IMR-90 (cell line): ENCODE measurements at regions not wholly inside any gene's neighbourhood (a gene's known extent, or its start where the extent isn't known, plus 50 kb on each side); places are given as distances from the start of the nearest gene placed in this dataset.

ENCODE experiments used
- ATAC-seq: fragments of 200-7000 bp; cut with Tn5 transposase; 2 replicates; pipeline ENCODE4 v1.9.1; 2020; ENCODE audit warnings: low read depth, mild to moderate bottlenecking, moderate library complexity
- BruUV-seq: library from RNA; stranded (reverse); fragments of 400-500 nt; replicated peaks from 2 replicates; lab custom pipeline; 2021; lab: Mats Ljungman, UMichigan
- CTCF ChIA-PET: fragments of 300-600 bp; formaldehyde crosslinking; extraction: SDS; loops from one replicate; lab custom pipeline; 2021; ENCODE audit warnings: antibody characterized with exemption; lab: Yijun Ruan, JAX
- POLR2A ChIA-PET: fragments of 300-600 bp; sonication (Branson Sonifier 250); formaldehyde crosslinking; loops from one replicate; lab custom pipeline; 2022; ENCODE audit warnings: antibody characterized with exemption; ENCODE audit not compliant: unreplicated experiment; lab: Charles Lee
- DNase-seq: peaks from one replicate; pipeline ENCODE4 v3.0.0; 2013
- H2AFZ ChIP-seq: replicated peaks from 2 replicates; pipeline ENCODE3; 2013; ENCODE audit warnings: low read length, mild to moderate bottlenecking; ENCODE audit not compliant: poor library complexity
- H2AK5ac ChIP-seq: 2 replicates; pipeline ENCODE4 v1.6.1; 2013; ENCODE audit warnings: low read depth, low read length, inconsistent platforms
- H2AK9ac ChIP-seq: replicated peaks from 2 replicates; pipeline ENCODE3; 2013; ENCODE audit warnings: mild to moderate bottlenecking, low read depth, low read length, moderate library complexity; ENCODE audit not compliant: poor library complexity
- H2BK120ac ChIP-seq: 2 replicates; pipeline ENCODE4 v1.6.1; 2013; ENCODE audit warnings: low read depth, low read length, inconsistent platforms
- H2BK15ac ChIP-seq: 3 replicates; pipeline ENCODE4 v1.6.1; 2013; ENCODE audit warnings: low read depth, low read length, inconsistent platforms
- H2BK20ac ChIP-seq: 2 replicates; pipeline ENCODE4 v1.6.1; 2013; ENCODE audit warnings: low read depth, mild to moderate bottlenecking, inconsistent platforms, low read length, moderate library complexity
- H2BK5ac ChIP-seq: 2 replicates; pipeline ENCODE4 v1.6.1; 2013; ENCODE audit warnings: mild to moderate bottlenecking, low read depth, low read length, inconsistent platforms; ENCODE audit not compliant: poor library complexity, severe bottlenecking
- H3K14ac ChIP-seq: replicated peaks from 2 replicates; pipeline ENCODE4 v1.6.1; 2013; ENCODE audit warnings: low read depth, low read length, inconsistent platforms
- H3K18ac ChIP-seq: 2 replicates; pipeline ENCODE4 v1.6.1; 2013; ENCODE audit warnings: low read depth, low read length, control low read depth
- H3K23ac ChIP-seq: 2 replicates; pipeline ENCODE4 v1.6.1; 2013; ENCODE audit warnings: low read depth, low read length, inconsistent platforms
- H3K27ac ChIP-seq: 2 replicates; pipeline ENCODE4 v1.5.1; 2013; ENCODE audit warnings: mild to moderate bottlenecking, control low read depth, low read length; ENCODE audit not compliant: insufficient read depth
- H3K27me3 ChIP-seq: 2 replicates; pipeline ENCODE4 v1.6.1; 2013; ENCODE audit warnings: low read length; ENCODE audit not compliant: control insufficient read depth, insufficient read depth
- H3K36me3 ChIP-seq: 2 replicates; pipeline ENCODE4 v1.6.1; 2013; ENCODE audit warnings: low read length, mixed read lengths; ENCODE audit not compliant: control insufficient read depth, insufficient read depth
- H3K4ac ChIP-seq: 2 replicates; pipeline ENCODE4 v1.6.1; 2013; ENCODE audit warnings: low read depth, low read length, inconsistent platforms
- H3K4me1 ChIP-seq: 2 replicates; pipeline ENCODE4 v1.6.1; 2013; ENCODE audit warnings: low read length, mixed read lengths; ENCODE audit not compliant: control insufficient read depth, insufficient read depth
- H3K4me2 ChIP-seq: 2 replicates; pipeline ENCODE4 v1.6.1; 2013; ENCODE audit warnings: low read depth, mild to moderate bottlenecking, control low read depth, low read length, moderate library complexity
- H3K4me3 ChIP-seq: 2 replicates; pipeline ENCODE4 v1.5.1; 2013; ENCODE audit warnings: low read depth, mild to moderate bottlenecking, control low read depth, low read length, moderate library complexity; ENCODE audit not compliant: insufficient read depth
- H3K56ac ChIP-seq: 2 replicates; pipeline ENCODE4 v1.6.1; 2013; ENCODE audit warnings: low read length, inconsistent platforms; ENCODE audit not compliant: insufficient read depth; ENCODE audit errors: extremely low read depth
- H3K79me1 ChIP-seq, 2 experiments: 2 replicates each; pipeline ENCODE4 v1.6.1; 2013; ENCODE audit warnings: low read length in 2 of 2, inconsistent platforms in 1 of 2, low read depth in 1 of 2
- H3K9ac ChIP-seq: 2 replicates; pipeline ENCODE4 v1.6.1; 2013; ENCODE audit warnings: low read depth, low read length, control low read depth
- H3K9me1 ChIP-seq: 2 replicates; pipeline ENCODE4 v1.6.1; 2013; ENCODE audit warnings: low read length, inconsistent platforms; ENCODE audit not compliant: insufficient read depth
- H3K9me3 ChIP-seq: 2 replicates; pipeline ENCODE4 v1.6.1; 2013; ENCODE audit warnings: low read length; ENCODE audit not compliant: control insufficient read depth, insufficient read depth
- H4K20me1 ChIP-seq: 2 replicates; pipeline ENCODE4 v1.6.1; 2013; ENCODE audit warnings: low read length, inconsistent platforms; ENCODE audit not compliant: insufficient read depth
- H4K5ac ChIP-seq: 2 replicates; pipeline ENCODE4 v1.6.1; 2013; ENCODE audit warnings: mild to moderate bottlenecking, low read depth, low read length, control low read depth
- H4K8ac ChIP-seq, 2 experiments: 2 replicates each; pipeline ENCODE4 v1.6.1; 2013; ENCODE audit warnings: low read depth in 2 of 2, low read length in 2 of 2, control low read depth in 1 of 2, inconsistent platforms in 1 of 2
- H4K91ac ChIP-seq: 2 replicates; pipeline ENCODE4 v1.6.1; 2013; ENCODE audit warnings: low read depth, low read length, inconsistent platforms; ENCODE audit not compliant: insufficient read depth
- CEBPB ChIP-seq: IDR thresholded peaks from 2 replicates; pipeline ENCODE4 v1.6.1; 2012; ENCODE audit warnings: low read depth, low read length, improper control_type of control experiment
- CHD1 ChIP-seq: IDR thresholded peaks from 2 replicates; pipeline ENCODE4 v1.6.1; 2012; ENCODE audit warnings: low read depth, low read length, improper control_type of control experiment
- FOS ChIP-seq: fragments of 150-350 bp; IDR thresholded peaks from 2 replicates; pipeline ENCODE4 v1.6.1; 2016; ENCODE audit warnings: low read depth, low read length
- MAFK ChIP-seq: IDR thresholded peaks from 2 replicates; pipeline ENCODE4 v1.6.1; 2012; ENCODE audit warnings: low read depth, low read length, improper control_type of control experiment
- MXI1 ChIP-seq: IDR thresholded peaks from 2 replicates; pipeline ENCODE4 v1.6.1; 2012; ENCODE audit warnings: low read depth, mild to moderate bottlenecking, low read length, moderate library complexity, borderline replicate concordance
- NFE2L2 ChIP-seq: fragments of 150-350 bp; IDR thresholded peaks from 2 replicates; pipeline ENCODE4 v1.6.1; 2016; ENCODE audit warnings: low read depth, mild to moderate bottlenecking, low read length
- WGBS, 2 experiments: methylation state at CpG; one replicate each; pipeline versions ENCODE4 v1.1.5 to v1.1.7; 2013; ENCODE audit warnings: missing lambda C conversion rate in 2 of 2; ENCODE audit not compliant: insufficient read length in 1 of 2; ENCODE audit errors: extremely low coverage in 2 of 2; 5-methylcytosine and 5-hydroxymethylcytosine counted together
- dilution Hi-C: fragments of 300-500 bp; cut with HindIII; formaldehyde crosslinking; loops from one replicate; pipeline ENCODE4 v1.14.3; 2018; ENCODE audit warnings: low sequenced_read_pairs; ENCODE audit not compliant: unreplicated experiment
- in situ Hi-C: fragments of 300-500 bp; cut with MboI; formaldehyde crosslinking; loops from 3 replicates; pipeline ENCODE4 v1.14.3; 2019; ENCODE audit warnings: low sequenced_read_pairs, inconsistent platforms, mixed read lengths
- intact Hi-C: fragments of 100-400 bp; cut with micrococcal nuclease; formaldehyde crosslinking; loops from 2 replicates; pipeline ENCODE4 v1.10.0; 2022
- TF ChIP-seq, protein P1 (sequence below): fragments of 150-350 bp; IDR thresholded peaks from 2 replicates; pipeline ENCODE4 v1.6.1; 2016; ENCODE audit warnings: low read depth, mild to moderate bottlenecking, low read length, moderate library complexity, borderline replicate concordance
- TF ChIP-seq, protein P2 (sequence below): conservative IDR thresholded peaks from 2 replicates; pipeline ENCODE4 v1.5.1; 2012; ENCODE audit warnings: mild to moderate bottlenecking, low read depth, low read length, improper control_type of control experiment

DNA sequence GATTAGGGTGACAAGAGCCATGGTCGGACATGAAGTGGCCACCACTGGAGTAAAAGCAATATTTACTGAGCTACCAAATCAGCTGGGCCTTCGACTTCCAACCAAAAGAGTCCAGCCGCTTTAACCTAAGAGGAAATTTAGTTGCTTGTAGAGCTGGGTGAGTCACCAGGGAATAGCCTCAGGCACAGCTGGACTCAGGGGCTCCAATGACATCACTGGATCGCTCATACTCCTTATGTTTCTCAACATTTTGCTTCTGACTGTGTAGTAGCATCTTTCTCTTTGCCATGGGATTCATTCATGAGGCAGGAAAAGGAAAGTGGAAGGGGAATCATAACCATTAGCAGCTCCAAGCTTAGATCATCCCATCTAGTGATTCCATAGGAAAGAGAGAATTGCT lies 664.4 kb downstream of the MATN1 start:
- WGBS, 2 experiments = 20% methylated on average over 1 of the region's 4 CpGs; no CpG with 5 or more reads in 1 of the 2 experiments
- peak; percentile 90 for DNase-seq
- H2AFZ ChIP-seq = no peak overlapping the region
- in situ Hi-C loops (no loop called here), dilution Hi-C loops (no loop called here), intact Hi-C loops (no loop called here)
- H3K4me1 ChIP-seq = no peaks in the 10 kb centered on the region
- H4K5ac ChIP-seq = no peak overlapping the region
- POLR2A ChIA-PET = no interaction called here
- H3K56ac ChIP-seq = no peak overlapping the region
- no peak overlapping the region for H2BK5ac ChIP-seq
- H3K27me3 ChIP-seq = peaks cover 4% of the 10 kb centered on the region
- H3K9me3 ChIP-seq = no peaks in the 10 kb centered on the region
- no peak overlapping the region for H3K18ac ChIP-seq
- H4K8ac ChIP-seq = no peak overlapping the region
- H2AK5ac ChIP-seq = no peak overlapping the region
- no peak overlapping the region for H2BK20ac ChIP-seq
- no peak overlapping the region for H2AK9ac ChIP-seq
- no peak overlapping the region for H3K23ac ChIP-seq
- H3K4me3 ChIP-seq = no peak overlapping the region
- no peak overlapping the region for H4K91ac ChIP-seq
- H4K20me1 ChIP-seq = no peaks in the 10 kb centered on the region
- no peak overlapping the region for H3K4ac ChIP-seq
- H3K4me2 ChIP-seq = no peak overlapping the region
- peak; percentile 54 for ATAC-seq
- no peak overlapping the region for H3K9ac ChIP-seq
- H3K27ac ChIP-seq = no peak overlapping the region
- H3K14ac ChIP-seq = no peak overlapping the region
- 0 out of 2 replicates have a peak, but pooled peaks cover 4% of the 10 kb centered on the region for H3K9me1 ChIP-seq
- BruUV-seq = no TSS peak
- no peaks in the 10 kb centered on the region for H3K79me1 ChIP-seq
- no peak overlapping the region for H2BK120ac ChIP-seq
- TF ChIP-seq FOS (peak; percentile 70; the same call in 1 of the 2 replicates), MXI1 (no peak), CEBPB (peak; percentile 65; the same call in 1 of the 2 replicates), NFE2L2 (no peak), MAFK (no peak), CHD1 (no peak)
- TF ChIP-seq, protein P1, sequence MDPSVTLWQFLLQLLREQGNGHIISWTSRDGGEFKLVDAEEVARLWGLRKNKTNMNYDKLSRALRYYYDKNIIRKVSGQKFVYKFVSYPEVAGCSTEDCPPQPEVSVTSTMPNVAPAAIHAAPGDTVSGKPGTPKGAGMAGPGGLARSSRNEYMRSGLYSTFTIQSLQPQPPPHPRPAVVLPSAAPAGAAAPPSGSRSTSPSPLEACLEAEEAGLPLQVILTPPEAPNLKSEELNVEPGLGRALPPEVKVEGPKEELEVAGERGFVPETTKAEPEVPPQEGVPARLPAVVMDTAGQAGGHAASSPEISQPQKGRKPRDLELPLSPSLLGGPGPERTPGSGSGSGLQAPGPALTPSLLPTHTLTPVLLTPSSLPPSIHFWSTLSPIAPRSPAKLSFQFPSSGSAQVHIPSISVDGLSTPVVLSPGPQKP = no peak
- TF ChIP-seq, protein P2, sequence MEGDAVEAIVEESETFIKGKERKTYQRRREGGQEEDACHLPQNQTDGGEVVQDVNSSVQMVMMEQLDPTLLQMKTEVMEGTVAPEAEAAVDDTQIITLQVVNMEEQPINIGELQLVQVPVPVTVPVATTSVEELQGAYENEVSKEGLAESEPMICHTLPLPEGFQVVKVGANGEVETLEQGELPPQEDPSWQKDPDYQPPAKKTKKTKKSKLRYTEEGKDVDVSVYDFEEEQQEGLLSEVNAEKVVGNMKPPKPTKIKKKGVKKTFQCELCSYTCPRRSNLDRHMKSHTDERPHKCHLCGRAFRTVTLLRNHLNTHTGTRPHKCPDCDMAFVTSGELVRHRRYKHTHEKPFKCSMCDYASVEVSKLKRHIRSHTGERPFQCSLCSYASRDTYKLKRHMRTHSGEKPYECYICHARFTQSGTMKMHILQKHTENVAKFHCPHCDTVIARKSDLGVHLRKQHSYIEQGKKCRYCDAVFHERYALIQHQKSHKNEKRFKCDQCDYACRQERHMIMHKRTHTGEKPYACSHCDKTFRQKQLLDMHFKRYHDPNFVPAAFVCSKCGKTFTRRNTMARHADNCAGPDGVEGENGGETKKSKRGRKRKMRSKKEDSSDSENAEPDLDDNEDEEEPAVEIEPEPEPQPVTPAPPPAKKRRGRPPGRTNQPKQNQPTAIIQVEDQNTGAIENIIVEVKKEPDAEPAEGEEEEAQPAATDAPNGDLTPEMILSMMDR = no peak
- CTCF ChIA-PET = interaction anchor here (0.6 kb wide), 1 partner anchor 39 kb away, joined by 3 read pairs; no protein-coding TSS in a partner anchor
- H2BK15ac ChIP-seq = no peak overlapping the region
- H3K36me3 ChIP-seq = no peaks in the 10 kb centered on the region
